Occipital lobe (tissue), 1 donor: ENCODE measurements at regions not wholly inside any gene's neighbourhood (a gene's known extent, or its start where the extent isn't known, plus 50 kb on each side); places are given as distances from the start of the nearest gene placed in this dataset.
A peak's percentile ranks its signal among the peaks of the same experiment; 100 is the strongest.

Experiments used
- DNase-seq: peaks from one replicate; lab custom pipeline; 2025; lab: John Stamatoyannopoulos, UW

DNA sequence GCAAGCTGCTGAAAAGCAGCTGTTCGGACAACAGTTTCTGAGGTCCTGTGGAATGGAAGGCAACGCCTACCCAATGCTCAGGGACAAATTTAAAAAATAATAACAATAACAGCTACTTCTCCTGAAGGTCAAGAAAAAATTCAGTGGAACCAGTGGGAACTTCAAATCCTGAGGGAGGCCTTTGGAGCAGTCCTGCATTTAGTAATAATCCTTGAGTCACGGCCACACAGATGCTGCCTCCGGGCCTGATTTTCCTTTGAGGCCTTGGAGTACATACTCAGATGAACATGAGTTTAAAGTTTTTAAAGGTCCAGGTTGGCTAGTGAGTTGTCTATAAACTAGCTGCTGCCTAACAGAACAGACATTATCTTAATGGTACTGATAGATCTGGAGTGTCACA, 268.0 kb downstream of the MSRB3 start:
- no peak for DNase-seq

DNA sequence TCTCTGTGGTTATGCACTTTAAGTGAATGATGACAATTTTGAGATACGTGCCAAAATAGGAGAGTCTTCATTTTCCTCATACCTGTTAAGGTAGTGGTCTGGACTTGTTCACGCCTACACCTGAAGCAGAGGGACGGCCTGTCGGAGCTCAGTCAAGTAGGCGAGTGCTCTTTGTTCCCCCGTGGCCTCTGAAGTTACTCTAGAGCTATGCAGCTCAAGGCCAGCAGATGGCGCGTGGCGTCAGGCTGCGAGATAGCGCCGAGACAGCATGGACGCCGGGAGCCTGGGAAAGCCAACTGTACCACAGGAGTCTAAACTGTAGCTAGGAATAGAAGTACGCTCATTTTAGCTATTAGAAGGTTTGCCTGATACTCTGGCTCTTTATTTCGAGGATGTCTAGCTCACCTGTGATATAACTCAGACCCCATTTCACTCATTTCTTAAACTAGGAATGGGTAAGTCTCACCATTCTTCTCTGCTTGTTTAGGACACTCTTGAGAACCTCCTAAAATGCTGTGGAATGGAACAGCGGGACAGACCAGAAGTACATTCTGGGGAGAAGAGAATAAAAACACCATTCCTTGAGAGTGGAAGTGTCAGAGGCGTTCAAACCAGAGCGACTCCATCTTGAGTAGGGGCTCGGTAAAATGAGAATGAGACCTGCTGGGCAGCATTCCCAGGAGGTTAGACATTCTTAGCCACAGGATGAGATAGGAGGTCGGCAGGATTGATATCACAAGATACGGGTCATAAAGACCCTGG, 267.4 kb upstream of the HMGA2 start:
- peak; percentile 52 for DNase-seq

DNA sequence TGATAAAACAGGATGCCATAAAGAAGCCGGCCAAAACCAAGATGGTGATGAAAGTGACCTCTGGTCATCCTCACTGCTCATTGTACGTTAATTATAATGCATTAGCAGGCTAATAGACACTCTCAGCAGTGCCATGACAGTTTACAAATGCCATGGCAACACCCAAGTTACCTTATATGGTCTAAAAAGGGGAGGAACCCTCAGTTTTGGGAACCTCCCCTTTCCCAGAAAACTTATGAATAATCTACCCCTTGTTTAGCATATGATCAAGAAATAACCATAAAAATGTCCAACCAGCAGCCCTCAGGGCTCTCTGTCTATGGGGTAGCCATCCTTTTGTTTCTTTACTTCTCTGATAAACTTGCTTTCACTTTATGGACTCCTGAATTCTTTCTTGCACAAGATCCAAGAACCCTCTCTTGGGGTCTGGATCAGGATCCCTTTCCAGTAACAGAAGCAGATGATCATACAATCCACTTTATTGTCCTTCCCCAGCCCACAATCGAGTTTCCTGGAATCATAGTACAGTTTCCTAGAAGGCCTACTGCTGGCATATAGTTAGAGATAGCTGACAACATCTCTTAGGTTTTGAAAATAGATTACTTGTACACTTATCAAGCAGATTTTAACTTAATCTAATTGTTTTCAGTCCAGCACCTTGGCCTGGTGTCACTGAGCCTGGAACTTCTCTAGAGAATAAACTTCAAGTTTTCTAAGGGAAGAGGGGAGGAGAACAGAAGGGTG, 266.7 kb upstream of the HMGA2 start:
- no peak for DNase-seq

DNA sequence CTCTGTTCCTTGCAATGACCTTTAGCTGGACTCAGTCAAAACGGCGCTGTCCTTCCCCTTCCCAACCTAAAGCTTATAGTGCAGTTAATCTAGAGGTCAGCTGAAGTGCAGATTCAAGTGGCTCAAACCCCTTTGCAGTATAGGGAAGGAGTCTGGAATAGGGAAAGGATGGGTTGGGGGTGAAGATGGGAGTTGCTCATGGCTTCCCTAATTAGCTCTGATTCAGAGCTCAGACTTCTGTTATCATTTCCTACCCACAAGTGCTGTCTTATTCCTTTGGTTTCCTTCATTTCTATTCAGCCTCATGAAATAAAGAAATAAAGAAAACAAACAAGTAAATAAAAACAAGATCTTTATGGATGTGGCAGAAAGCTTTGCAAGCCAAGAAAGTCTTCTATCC, 264.0 kb upstream of the HMGA2 start:
- no peak for DNase-seq

DNA sequence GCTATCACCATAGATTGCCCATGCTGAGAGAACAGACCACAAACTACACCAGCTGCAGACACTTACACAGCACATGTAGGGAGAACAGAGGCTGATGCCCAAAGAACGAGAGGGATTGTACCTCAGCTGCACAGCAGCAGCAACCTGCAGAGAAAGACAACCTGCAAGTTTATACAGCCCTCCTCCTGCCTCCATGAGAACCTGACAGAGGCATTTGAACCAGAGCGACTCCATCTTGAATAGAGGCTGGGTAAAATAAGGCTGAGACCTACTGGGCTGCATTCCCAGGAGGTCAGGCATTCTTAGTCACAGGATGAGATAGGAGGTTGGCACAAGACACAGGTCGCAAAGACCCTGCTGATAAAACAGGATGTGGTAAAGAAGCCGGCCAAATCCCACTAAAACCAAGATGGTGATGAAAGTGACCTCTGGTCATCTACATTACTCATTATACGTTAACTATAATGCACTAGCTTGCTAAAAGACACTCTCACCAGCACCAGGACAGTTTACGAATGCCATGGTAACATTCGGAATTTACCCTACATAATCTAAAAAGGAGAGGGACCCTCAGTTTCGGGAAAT, 262.4 kb upstream of the HMGA2 start:
- no peak for DNase-seq

DNA sequence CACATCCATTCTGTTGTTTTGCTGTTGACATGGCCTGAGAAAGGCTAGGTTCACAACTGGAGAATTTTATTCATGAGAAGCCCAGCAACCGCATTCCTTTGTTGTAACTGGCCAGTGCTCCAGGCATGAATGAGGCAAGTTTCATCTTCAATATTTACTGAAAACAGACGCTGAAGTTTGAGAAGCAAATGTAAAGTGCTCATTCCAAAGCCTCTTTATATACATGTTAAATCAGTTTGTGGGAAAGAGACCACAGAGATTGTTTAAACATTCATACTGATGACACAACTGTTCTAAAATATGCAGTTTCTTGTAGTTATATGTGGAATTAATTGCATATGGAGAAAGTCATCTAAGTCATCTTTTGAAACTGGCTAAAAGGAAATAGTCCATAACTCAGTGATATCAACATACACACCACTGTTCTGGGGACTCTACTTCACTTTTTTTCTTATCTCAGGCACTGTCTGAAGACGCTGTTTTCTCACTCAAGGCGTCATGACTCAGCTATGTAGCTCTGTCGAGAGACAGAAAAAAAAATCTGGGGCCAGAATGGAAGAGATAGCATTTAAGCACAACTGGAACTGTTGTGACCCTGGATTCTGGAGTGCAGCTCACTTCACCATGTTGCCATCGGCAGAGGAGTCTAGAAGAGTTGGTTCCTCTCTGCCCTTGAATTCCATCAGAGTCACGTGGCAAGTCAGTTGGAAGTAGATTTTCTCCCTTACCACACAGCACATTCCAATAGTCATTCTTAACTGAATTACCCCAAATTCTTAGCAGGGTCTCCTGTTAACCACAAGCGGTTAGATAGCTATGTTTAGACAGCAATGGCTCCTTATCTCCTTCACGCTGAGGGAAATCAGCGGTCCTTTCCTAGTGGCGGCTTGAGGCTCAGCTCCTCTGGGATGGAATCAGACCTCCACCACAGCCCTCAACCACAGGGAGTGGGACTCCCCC, 258.4 kb upstream of the HMGA2 start:
- no peak for DNase-seq

DNA sequence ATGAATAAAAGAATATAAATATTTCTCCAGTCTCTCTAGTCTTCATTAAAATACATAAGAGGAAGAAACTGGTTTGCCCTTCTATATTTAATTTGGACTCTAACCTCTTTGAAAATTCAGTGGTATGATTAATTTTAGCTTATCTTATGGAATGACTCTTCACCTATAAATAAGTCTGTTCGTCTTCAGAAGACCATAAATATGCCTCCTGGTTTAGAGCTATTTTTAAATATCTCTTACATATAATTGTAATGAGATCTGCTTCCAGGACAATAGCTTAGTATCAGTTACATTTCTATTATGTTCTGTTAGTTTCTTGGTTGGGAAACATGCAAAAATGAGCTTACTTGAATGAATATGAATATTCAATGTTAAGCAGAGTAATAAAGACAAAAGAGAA, 257.5 kb upstream of the HMGA2 start:
- no peak for DNase-seq

DNA sequence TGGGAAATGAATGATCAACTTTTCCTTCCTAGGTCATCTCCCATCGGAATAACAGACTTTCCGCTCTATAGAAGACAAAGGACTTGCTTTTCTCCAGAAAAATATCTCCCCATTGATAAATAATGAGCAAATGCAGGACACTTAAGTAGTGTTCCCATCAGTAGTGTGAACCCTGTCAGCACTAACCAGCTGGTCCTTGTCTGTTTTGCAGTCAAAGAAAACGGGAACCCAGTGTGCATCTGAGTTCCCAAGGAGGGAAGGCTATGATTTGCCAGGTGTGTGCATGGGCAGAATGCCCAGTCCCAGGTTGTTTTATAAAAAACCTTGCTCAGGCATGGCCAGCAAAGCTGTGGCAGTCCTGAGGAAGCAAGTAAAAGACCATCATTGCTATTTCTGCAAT, 256.5 kb upstream of the HMGA2 start:
- DNase-seq, result no peak

DNA sequence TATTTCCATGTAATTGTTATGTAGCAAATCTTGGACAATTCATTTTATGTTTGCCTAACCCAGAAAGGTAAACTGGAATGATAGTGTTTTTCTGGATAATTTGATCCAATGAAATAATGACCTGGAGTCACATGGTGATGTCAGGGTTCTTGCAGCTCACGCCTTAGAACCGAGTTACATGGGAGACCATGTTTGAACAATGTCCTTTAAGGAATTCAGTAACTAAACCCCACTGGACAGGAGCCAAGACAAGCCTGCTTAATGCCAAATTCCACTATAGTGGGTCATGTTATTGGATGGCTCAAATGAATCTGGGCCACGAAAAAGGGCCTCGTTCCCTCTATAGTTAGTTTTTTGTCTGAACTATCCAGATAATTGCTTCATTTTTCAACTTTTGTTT, 255.8 kb upstream of the HMGA2 start:
- no peak for DNase-seq

DNA sequence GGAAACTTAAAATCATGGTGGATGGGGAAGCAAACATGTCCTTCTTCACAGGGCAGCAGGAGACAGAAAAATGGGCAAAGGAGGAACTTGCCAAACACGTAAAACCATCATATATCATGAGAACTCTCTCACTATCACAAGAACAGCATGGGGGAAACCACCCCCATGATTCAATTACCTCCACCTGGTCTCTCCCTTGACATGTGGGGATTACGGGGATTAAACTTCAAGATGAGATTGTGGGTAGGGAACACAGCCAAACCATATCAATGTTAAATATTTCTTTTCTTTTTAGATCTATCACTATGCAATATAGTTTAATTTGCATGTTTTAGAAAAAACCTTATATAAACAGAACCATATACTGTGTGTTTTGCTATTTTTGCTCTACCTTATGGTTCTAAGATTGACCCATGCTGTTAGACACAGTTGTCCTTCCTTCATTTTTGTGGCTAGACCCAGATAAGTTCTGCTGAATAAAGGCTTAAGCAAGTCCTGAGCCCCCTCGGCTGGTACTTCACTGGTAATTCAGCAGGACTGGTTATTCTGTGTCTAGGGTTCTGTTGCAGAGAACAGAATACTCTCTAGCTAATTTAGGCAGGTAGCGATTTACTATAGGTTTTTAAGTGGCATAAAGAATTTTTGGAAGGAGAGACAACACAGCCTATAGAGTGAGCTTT, 253.7 kb upstream of the HMGA2 start:
- DNase-seq, result no peak

DNA sequence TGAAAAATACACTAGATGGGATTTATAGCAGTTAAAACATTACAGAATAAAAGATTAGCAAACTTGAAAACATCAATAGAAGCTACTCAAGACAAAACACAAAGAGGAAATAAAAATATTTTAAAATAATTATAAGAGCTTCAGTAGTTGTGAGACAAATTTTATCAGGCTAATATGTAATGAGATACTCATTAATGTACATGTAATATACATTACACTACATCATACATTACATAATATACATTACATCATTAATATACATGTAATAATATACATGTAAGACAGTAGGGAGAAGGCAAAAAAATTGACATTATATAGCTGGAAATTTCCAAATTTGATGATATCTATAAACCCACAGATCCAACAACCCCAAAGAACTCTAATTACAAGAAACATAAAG, 249.4 kb upstream of the HMGA2 start:
- no peak for DNase-seq

DNA sequence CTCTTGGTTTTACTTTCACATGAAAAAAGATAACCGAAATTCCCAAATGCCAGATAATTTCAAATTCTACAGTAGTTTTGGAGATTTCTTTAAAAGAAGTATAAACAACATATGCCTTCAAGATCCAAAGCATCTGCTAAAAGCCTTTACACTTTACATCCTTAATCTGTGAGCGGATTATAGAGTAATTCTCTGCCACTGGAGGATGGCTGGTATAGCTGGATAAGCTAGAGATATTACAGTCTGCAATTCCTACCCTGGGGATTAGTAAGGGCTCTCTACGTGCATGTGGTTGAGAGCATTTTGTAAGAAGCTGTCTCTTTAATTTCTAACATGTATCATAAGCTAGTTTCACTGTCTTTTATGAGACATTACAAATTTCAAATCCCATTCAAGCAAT, 240.3 kb upstream of the HMGA2 start:
- DNase-seq, result no peak

DNA sequence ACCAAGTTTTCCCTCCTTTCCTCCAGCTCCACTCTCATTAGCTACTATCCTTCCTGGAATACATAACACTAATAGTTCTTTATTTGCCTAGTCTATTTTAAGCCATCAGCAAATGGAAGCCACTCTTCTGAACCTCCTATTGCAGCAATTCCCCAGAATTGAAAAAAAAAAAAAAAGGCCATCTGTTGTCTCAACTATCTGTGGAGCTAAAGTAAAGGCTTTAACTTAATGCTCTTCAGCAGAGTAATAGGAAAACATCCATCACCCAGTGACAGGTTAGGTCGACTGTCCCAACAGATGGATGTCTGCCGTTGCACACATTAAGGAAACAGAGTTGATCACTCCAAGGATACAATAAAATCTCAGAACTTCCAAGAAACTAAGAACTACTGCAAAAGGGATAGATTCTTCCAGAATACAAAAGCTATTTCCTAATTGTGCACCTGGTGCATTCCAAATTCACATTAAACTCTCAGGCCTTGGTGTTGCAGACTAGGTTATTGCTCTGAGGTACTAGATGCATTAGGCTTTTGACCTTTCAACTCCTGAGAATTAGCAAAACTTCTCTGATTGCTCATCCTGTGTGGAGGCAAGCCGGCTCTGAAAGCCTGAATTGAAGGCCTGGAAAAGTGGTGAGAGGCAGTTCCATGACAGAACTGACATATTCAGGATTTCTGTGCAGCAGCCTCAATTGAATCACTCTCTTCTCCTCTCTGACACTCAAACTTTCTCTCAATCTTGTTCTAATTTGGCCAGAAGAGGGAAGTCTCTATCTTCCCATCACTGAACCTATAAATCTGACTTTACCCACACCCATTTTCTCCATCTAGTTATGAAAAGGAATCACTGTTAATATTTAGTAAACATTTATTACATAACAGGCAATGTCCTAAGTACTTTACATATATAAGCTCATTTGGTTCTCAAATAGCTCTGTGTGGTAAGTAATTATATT, 238.4 kb upstream of the HMGA2 start:
- DNase-seq, result no peak

DNA sequence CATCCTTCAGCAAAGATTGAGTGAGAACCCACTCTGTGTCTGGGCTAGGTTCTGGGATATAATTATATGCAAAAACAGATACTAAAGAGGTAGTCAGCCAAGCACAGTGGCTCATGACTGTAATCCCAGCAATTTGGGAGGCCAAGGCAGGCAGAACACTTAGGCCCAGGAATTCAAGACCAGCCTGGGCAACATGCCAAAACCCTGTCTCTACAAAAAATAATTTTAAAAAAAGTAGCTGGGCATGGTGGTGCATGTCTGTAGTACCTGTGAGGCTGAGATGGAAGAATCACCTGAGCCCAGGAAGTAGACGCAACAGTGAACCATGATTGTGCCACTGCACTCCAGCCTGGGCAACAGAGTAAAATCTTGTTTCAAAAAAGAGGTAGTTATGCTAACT, 237.5 kb upstream of the HMGA2 start:
- no peak for DNase-seq

DNA sequence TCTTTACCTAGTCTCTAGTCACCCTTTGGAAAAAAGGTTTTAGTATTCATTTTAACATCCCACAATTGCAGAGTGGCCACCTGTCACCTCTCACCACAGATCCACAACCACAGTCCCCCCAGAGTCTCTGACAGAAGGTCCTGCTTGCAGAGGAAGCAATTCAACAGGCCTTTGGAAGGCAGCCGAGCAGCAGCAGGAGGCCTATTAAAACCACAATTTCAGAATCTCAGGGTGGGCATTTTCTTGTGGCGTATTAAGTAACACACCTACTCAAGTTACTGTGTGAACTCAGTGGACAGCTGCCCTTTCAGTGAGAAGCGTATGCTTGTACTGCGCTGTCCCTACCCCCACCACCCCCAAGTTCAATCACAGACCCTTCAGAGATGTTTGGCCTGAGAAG, 234.0 kb upstream of the HMGA2 start:
- DNase-seq, result no peak

DNA sequence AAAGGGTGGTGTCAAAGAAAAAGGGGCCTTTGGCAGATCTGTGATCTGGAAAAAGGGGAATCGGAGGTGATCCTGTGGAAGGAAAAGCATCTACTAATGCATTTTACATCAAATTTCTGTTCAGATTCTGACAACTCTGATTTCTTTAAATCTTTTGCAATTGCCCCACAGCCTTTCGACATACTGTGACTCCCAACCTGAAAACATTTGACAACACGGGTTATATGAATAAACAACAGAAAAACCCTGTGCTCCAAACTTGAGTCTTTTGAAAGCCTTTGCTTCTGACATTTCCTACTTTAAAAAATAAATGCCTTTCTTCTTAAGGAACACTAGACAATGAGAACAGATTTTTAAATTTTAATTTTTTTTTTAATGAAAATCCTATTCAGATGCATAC, 231.9 kb upstream of the HMGA2 start:
- no peak for DNase-seq

DNA sequence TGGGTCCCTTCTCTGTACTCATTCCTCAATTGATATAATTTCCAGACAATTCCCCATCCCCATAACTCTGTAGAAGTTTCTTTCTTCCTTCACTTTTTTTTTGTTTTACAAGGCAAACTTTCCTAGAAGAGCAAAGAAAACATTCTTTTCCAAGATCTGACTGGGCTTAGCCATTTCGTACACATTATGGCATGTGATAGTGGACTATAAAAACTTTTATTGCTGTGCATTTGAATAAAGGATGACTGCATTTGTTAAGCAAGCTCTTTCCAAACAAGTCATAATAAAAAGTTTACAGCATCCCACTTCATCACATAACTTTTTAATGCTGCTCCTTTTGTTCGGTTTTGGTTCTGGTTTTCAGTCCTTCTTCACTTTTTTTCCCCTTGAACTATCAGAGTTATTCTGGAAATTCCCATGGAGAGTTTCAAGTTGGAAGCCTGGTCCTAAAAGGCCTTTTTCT, 231.0 kb upstream of the HMGA2 start:
- no peak for DNase-seq

DNA sequence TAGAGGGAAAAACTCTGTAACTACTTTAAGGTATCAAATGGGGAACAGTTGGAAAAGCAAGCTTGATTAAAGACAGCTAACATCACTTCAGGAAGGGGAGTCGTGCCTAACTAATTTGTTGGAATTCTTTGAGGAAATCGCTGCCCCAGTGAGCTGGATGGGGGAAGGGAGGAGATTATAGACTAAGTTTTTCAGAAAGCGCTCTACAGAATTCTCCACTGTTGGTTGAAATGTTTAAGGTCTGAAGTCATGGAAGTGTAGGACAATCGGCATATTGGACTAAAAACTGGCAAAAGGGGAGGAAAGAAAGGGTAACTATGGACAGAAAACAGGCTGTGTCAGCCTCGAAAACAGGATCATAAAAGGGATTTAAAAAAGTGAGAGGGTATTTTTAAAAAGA, 229.9 kb upstream of the HMGA2 start:
- no peak for DNase-seq

DNA sequence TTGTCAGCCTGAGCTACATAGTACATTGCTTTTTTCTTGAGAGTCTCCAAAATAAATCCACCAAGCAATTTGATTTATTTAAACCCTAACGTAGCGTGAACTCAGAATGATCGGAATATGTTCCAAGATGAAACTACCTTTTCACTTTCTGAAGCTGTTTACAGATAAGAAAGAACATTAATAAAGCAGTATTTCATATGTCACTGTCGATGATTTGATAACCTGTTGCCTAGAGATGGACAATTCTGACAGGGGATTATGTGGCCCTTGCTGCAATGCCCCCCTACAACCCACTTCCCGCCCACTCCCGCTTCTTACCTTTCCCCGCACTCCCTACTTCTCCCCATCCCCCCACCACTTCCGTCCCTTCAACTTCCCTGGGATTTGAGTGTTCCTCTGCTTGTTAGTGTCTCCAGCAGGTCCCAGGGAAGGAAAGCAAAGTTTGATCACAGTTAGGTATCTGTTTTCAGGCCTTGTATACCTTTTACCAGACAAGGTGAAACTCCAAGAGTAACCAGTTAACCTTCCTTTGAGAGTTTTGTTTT, 229.2 kb upstream of the HMGA2 start:
- DNase-seq, result no peak
